ENCODE measurements at regions not wholly inside any gene's neighbourhood (a gene's known extent, or its start where the extent isn't known, plus 50 kb on each side); places are given as distances from the start of the nearest gene placed in this dataset.

- Histone ChIP-seq H2BK20ac (ENCODE audit: low read depth, low read length, poor library complexity, severe bottlenecking) (no peak overlapping the region), H3K9ac (ENCODE audit: extremely low read depth, insufficient read length, low read length) (no peak overlapping the region), H3K27me3 (ENCODE audit: insufficient read depth, low read length) (no peaks in the 10 kb centered on the region), H4K20me1 (ENCODE audit: control insufficient read depth, insufficient read depth, insufficient read length) (no peaks in the 10 kb centered on the region), H3K18ac (ENCODE audit: insufficient read length, low read depth, low read length) (no peak overlapping the region), H3K27ac (ENCODE audit: insufficient read length, low read depth, low read length) (no peak overlapping the region), H2BK5ac (ENCODE audit: insufficient read length, low read length) (no peak overlapping the region), H3K9me3 (ENCODE audit: control insufficient read depth, low read depth, low read length) (no peaks in the 10 kb centered on the region), H3K23ac (ENCODE audit: insufficient read length, low read depth, low read length) (no peak overlapping the region), H2BK120ac (ENCODE audit: low read depth, low read length, poor library complexity, severe bottlenecking) (no peak overlapping the region), H2BK15ac (ENCODE audit: low read depth, low read length) (no peak overlapping the region), H3K4me2 (ENCODE audit: insufficient read depth, insufficient read length, low read length) (no peak overlapping the region), H2AK5ac (ENCODE audit: insufficient read length, low read length) (no peak overlapping the region), H3K23me2 (ENCODE audit: insufficient read length, low read depth, low read length, poor library complexity, severe bottlenecking) (no peaks in the 10 kb centered on the region), H3K4me1 (ENCODE audit: insufficient read depth, low read length) (no peaks in the 10 kb centered on the region), H3K14ac (ENCODE audit: insufficient read depth, low read length) (no peak overlapping the region), H2BK12ac (ENCODE audit: insufficient read length, low read depth, low read length) (no peak overlapping the region), H3K79me2 (ENCODE audit: insufficient read depth, low read length) (no peaks in the 10 kb centered on the region), H3K79me1 (ENCODE audit: insufficient read depth, low read depth, low read length, poor library complexity, severe bottlenecking) (no peaks in the 10 kb centered on the region), H2AFZ (ENCODE audit: low read length) (no peak overlapping the region), H4K5ac (ENCODE audit: insufficient read length, low read depth, low read length) (no peak overlapping the region), H3K4ac (ENCODE audit: low read depth, low read length) (no peak overlapping the region), H4K91ac (ENCODE audit: insufficient read length, low read depth, low read length) (no peak overlapping the region), H4K8ac (replicated peaks; ENCODE audit: insufficient read length, low read depth, low read length) (no peak overlapping the region), H3T11ph (ENCODE audit: low read length) (no peak overlapping the region), H3K56ac (ENCODE audit: insufficient read length, low read depth, low read length) (no peak overlapping the region)
- no peak for DNase-seq
- Mint-ChIP-seq H3K27me3 (ENCODE audit: low read depth) (no peaks in the 10 kb centered on the region; the same call in 1 of the 2 replicates), H3K9me3 (peaks cover 0 to 2% of the 10 kb centered on the region in 2 experiments; a peak in 1 of 5 replicates), H3K4me1 (no peaks in the 10 kb centered on the region), H3K4me3 (no peak overlapping the region), H3K27ac (no peak overlapping the region), H3K36me3 (ENCODE audit: insufficient read depth in 1 of 3, low read depth in 3 of 3) (no peaks in the 10 kb centered on the region)
- TF ChIP-seq CTCF (conservative IDR thresholded peaks at IDR 0.05) = no peak
These were observed 193.4 kb upstream of the NUDT12 start for GRCh38 chr5:103755974-103756373.
